ENCODE measurements at regions not wholly inside any gene's neighbourhood (a gene's known extent, or its start where the extent isn't known, plus 50 kb on each side); places are given as distances from the start of the nearest gene placed in this dataset.

DNA sequence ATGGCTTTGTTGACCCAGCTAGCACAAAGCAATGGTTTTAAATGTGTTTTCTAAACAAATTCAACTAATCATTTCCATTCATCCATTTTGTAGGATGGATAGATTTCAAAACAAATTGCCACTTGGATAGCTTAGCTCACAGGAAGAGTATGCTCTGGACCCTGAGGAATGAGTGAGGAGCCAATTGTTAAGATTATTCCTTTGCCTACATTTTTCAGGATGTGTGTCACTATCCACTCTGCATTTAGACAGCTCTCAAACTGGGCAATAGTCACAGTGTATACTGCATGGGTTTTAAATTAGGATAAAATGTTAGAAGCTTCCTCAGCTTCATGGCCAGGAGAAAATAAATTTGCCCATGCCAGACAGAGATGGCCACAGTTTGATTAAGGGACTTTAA is 605.6 kb upstream of the TEX47 start:
- H3K4me3 ChIP-seq (ENCODE audit: low read length): no peak overlapping the region
- TF ChIP-seq, protein P1, sequence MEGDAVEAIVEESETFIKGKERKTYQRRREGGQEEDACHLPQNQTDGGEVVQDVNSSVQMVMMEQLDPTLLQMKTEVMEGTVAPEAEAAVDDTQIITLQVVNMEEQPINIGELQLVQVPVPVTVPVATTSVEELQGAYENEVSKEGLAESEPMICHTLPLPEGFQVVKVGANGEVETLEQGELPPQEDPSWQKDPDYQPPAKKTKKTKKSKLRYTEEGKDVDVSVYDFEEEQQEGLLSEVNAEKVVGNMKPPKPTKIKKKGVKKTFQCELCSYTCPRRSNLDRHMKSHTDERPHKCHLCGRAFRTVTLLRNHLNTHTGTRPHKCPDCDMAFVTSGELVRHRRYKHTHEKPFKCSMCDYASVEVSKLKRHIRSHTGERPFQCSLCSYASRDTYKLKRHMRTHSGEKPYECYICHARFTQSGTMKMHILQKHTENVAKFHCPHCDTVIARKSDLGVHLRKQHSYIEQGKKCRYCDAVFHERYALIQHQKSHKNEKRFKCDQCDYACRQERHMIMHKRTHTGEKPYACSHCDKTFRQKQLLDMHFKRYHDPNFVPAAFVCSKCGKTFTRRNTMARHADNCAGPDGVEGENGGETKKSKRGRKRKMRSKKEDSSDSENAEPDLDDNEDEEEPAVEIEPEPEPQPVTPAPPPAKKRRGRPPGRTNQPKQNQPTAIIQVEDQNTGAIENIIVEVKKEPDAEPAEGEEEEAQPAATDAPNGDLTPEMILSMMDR (IDR thresholded peaks at IDR 0.05; ENCODE audit: insufficient read depth, low read depth, low read length, missing control alignments): no peak
- DNase-seq (ENCODE audit: low read depth): no peak

DNA sequence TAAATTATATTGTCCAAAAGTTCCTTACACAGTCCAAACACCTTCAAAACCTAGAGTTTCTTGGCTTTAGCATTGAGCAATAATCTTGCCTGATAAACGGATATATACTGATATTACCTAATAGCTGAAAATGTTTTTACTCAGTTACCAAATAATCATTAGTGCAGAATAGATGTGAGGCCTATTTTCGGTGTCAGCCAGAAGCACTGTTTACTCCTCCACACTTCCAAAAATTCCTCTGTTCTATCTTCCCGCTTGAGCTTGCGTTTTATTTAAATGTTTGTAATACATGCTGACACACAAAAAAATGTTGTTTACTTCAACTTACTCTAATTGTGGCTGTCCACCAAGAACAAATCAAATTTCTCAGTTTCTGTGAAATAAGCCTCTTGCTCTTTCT is 606.2 kb upstream of the TEX47 start:
- DNase-seq (ENCODE audit: low read depth): no peak
- TF ChIP-seq, protein P1 (IDR thresholded peaks at IDR 0.05; ENCODE audit: insufficient read depth, low read depth, low read length, missing control alignments): no peak
- no peak overlapping the region for H3K4me3 ChIP-seq (ENCODE audit: low read length)

DNA sequence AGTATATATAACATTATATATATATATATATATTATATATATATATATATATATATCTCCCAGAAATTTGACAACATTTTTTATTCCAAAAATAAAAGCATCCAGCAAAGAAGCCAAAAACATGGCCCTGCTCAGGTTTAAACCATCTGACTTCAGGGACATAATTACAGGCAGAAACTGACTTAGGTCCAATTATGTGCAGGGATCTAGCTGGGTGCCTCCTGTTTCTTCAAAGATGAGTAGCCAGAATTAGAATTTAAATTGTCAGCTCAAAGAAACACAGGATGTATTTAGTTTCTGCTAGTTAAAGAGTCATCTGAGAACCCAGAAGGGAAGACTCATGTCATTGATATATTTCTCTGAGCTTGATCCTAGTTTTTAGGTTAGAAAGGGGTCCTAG is 656.4 kb upstream of the TEX47 start:
- H3K4me3 ChIP-seq (ENCODE audit: low read length): no peak overlapping the region
- DNase-seq (ENCODE audit: low read depth): no peak
- TF ChIP-seq, protein P1 (IDR thresholded peaks at IDR 0.05; ENCODE audit: insufficient read depth, low read depth, low read length, missing control alignments): no peak

DNA sequence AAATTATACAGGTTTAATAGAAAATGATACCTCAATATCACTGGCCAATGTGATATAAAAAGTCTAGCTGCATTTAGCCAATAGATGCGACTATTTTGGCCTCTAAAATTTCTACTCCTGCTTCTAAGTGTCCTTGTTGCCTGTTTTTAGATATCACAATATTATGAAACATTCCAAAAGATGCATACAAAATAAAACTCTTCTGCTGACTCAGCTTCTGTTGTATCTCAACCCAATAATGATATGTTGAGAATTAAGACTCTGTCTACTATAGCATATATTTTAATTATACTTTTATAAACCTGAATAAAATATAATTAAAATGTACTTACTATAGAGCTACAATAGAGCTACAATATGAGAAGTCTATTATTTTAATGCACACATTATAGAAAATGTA is 661.0 kb upstream of the TEX47 start:
- no peak for DNase-seq (ENCODE audit: low read depth)
- no peak overlapping the region for H3K4me3 ChIP-seq (ENCODE audit: low read length)
- TF ChIP-seq, protein P1 (IDR thresholded peaks at IDR 0.05; ENCODE audit: insufficient read depth, low read depth, low read length, missing control alignments): no peak

DNA sequence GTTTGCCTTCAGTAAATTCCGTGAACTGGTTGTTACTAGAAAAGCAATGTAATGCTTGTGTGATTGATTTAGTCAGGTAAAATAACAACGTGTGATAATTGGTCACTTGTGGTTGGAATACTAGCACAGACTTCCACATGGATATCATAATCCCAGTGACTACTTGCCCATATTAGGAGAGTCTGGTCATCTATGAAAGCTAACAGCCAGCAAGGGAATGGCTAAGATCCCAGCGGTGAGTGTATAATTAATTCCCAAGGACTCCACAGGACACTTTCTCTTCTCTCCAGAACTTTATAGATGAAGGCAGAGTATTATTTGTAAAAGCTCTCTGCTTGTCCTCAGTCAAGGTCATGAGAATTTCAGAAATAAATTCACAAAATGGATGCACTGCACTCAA is 662.6 kb upstream of the TEX47 start:
- TF ChIP-seq, protein P1 (IDR thresholded peaks at IDR 0.05; ENCODE audit: insufficient read depth, low read depth, low read length, missing control alignments): no peak
- H3K4me3 ChIP-seq (ENCODE audit: low read length): no peak overlapping the region

DNA sequence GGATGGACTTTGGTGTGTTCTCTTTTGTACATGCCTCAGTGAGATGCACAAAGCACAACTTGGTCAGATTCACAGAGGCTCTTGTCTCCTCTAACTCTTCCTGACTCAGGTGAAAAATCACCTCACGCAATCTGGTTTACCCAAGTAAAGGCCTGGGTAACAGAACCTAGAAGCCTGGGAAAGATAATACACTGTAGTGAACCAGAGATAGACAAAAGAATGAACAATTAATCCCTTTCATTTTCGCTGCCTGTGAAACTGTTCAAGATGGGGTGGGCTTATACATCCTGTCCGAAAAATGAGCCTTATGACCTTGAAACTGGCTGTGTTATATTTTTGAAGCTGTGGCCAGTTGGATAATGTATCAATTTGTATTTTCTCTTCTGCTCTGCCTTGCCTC is 678.9 kb upstream of the TEX47 start:
- no peak for DNase-seq (ENCODE audit: low read depth)
- TF ChIP-seq, protein P1 (IDR thresholded peaks at IDR 0.05; ENCODE audit: insufficient read depth, low read depth, low read length, missing control alignments): no peak
- H3K4me3 ChIP-seq (ENCODE audit: low read length): no peak overlapping the region

More for the DNA sequence above, 662.6 kb upstream of the TEX47 start:
- DNase-seq (ENCODE audit: low read depth): no peak

DNA sequence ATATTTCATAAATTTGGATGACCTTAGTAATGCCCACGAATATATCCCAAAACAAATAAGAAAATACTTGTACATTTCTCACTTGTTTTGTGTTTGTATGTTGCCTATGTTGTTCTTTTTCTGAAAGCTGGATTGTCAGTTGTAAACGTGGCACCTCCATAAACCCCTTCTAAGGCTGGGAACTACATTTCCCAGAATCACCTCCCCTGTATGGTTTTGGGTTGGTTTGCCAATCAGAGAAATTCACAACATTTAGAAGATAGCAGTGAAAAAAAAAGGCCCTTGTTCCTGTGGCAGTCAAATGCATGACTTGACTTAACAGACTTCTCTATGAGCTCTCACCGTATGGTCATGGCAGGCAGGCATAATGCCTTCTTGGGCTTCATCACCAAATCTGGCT is 676.3 kb upstream of the STEAP1 start:
- no peak for DNase-seq (ENCODE audit: low read depth)
- no peak overlapping the region for H3K4me3 ChIP-seq (ENCODE audit: low read length)
- TF ChIP-seq, protein P1 (IDR thresholded peaks at IDR 0.05; ENCODE audit: insufficient read depth, low read depth, low read length, missing control alignments): no peak
